ENCODE measurements at regions not wholly inside any gene's neighbourhood (a gene's known extent, or its start where the extent isn't known, plus 50 kb on each side); places are given as distances from the start of the nearest gene placed in this dataset.
"Not testable (repeated sequence)": the region's sequence is repeated elsewhere in the genome, so short reads cannot be mapped to it uniquely, and the experiment has no call there.

DNA sequence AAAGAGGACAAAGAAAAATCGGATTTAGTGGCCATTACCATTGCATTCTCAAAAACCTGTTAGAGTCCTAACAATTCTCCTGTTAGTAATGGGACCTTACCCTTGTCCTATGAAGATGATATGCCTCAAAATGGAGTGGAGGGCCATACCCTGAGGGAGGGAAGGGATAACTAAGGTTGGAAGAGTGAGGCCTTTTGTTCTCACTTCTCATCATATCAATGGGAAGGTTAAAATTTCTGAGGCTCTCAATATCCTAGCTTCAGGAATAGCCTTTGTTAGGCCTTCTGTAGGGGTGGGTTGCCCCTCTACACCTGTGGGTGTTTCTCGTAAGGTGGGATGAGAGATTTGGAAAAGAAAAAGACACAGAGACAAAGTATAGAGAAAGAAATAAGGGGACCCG is 109.4 kb upstream of the SGIP1 start:
- H3K27me3 ChIP-seq; DNase-seq; H3K27ac ChIP-seq; intact Hi-C loops (cut with DNase I); H3K4me3 ChIP-seq; H3K4me1 ChIP-seq; ATAC-seq; H3K9me3 ChIP-seq; H3K36me3 ChIP-seq: not testable (repeated sequence)

DNA sequence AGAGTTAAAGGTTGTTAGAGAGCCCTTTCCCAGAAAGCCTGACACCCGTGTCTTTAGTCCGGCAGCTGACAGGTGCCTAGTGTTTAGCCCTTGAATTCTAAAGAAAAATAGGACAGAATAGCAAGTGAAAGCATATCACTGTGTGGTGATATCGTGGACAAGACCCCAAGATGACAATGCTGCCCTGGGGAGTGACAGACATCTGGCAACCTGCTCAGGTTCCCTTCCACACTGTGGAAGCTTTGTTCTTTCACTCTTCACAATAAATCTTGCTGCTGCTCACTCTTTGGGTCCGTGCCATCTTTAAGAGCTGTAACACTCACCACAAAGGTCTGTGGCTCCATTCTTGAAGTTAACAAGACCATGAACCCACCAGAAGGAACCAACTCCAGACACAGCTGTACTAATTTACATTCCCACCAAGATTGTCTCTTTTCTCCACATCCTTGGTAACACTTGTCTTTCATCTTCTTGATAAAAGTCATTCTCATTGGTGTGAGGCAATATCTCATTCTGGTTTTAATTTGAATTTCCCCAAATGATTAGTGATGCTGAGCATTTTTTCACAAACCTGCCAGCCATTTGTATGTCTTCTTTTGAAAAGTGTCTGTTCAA is 107.6 kb upstream of the SGIP1 start:
- peaks cover 6% of the 10 kb centered on the region for H3K9me3 ChIP-seq
- H3K36me3 ChIP-seq = no peaks in the 10 kb centered on the region
- H3K27me3 ChIP-seq = no peaks in the 10 kb centered on the region
- no peaks in the 10 kb centered on the region for H3K4me1 ChIP-seq
- TF ChIP-seq, protein P1, sequence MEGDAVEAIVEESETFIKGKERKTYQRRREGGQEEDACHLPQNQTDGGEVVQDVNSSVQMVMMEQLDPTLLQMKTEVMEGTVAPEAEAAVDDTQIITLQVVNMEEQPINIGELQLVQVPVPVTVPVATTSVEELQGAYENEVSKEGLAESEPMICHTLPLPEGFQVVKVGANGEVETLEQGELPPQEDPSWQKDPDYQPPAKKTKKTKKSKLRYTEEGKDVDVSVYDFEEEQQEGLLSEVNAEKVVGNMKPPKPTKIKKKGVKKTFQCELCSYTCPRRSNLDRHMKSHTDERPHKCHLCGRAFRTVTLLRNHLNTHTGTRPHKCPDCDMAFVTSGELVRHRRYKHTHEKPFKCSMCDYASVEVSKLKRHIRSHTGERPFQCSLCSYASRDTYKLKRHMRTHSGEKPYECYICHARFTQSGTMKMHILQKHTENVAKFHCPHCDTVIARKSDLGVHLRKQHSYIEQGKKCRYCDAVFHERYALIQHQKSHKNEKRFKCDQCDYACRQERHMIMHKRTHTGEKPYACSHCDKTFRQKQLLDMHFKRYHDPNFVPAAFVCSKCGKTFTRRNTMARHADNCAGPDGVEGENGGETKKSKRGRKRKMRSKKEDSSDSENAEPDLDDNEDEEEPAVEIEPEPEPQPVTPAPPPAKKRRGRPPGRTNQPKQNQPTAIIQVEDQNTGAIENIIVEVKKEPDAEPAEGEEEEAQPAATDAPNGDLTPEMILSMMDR (IDR thresholded peaks at IDR 0.05) = no peak
- DNase-seq (no peak), ATAC-seq (no peak)
- intact Hi-C loops (cut with DNase I) = no loop called here
- no peak overlapping the region for H3K27ac ChIP-seq
- no peak overlapping the region for H3K4me3 ChIP-seq

DNA sequence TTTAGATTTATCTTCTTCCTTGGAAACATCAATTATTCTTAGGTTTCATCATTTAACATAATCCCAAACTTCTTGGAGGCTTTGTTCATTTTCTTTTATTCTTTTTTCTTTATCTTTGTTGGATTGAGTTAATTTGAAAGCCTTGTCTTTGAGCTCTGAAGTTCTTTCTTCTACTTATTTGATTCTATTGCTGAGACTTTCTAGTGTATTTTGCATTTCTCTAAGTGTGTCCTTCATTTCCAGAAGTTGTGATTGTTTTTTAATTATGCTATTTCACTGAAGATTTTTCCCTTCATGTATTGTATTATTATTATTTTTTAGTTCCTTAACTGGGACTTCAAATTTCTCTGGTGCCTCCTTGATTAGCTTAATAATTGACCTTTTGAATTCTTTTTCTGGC is 103.1 kb upstream of the SGIP1 start:
- H3K9me3 ChIP-seq, ATAC-seq, H3K4me3 ChIP-seq, H3K27me3 ChIP-seq, H3K4me1 ChIP-seq, H3K36me3 ChIP-seq, H3K27ac ChIP-seq, DNase-seq: not testable (repeated sequence)
- intact Hi-C loops (cut with DNase I) = loop anchor here (10.0 kb wide), 1 partner anchor 476 kb away; no protein-coding TSS in a partner anchor

- Histone ChIP-seq H3K27ac (no peak overlapping the region), H3K27me3 (no peaks in the 10 kb centered on the region), H3K36me3 (no peaks in the 10 kb centered on the region), H3K4me1 (no peaks in the 10 kb centered on the region), H3K4me3 (no peak overlapping the region), H3K9me3 (peaks cover 6% of the 10 kb centered on the region)
- intact Hi-C loops (cut with DNase I) = loop anchor here (10.0 kb wide), 1 partner anchor 477 kb away; no protein-coding TSS in a partner anchor
- TF ChIP-seq, protein P1 (IDR thresholded peaks at IDR 0.05) = no peak
- ATAC-seq (no peak), DNase-seq (no peak)
Observed at GRCh38 chr1:66431999-66432398, 102.0 kb upstream of the SGIP1 start.

DNA sequence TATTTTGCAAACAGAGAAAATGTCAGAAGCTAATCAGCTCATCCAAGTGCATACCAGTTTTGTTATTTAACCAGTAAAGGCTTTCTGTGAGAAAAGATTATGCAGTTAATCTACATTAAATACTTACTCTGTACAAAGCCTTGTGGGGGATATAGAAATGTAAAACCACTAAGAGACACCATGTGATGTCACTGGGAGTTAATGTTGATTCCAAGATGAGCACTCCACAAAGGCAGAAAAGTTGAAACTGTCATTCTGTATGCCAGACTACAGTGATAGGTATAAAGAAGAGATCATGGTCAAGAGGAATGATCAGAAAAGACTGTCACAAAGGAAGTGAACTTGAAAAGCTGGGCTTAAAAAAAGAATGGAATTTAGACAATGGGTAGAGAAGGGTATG is 100.3 kb upstream of the SGIP1 start:
- no peak overlapping the region for H3K27ac ChIP-seq
- DNase-seq (no peak), ATAC-seq (no peak)
- H3K4me3 ChIP-seq = no peak overlapping the region
- no peaks in the 10 kb centered on the region for H3K27me3 ChIP-seq
- no peaks in the 10 kb centered on the region for H3K4me1 ChIP-seq
- H3K36me3 ChIP-seq = no peaks in the 10 kb centered on the region
- intact Hi-C loops (cut with DNase I) = loop anchor here (10.0 kb wide), 1 partner anchor 479 kb away; no protein-coding TSS in a partner anchor
- H3K9me3 ChIP-seq = peaks cover 6% of the 10 kb centered on the region
- TF ChIP-seq, protein P1 (IDR thresholded peaks at IDR 0.05) = no peak

- Histone ChIP-seq H3K4me1 (no peaks in the 10 kb centered on the region), H3K9me3 (peaks cover 6% of the 10 kb centered on the region), H3K36me3 (no peaks in the 10 kb centered on the region), H3K4me3 (no peak overlapping the region), H3K27ac (no peak overlapping the region), H3K27me3 (no peaks in the 10 kb centered on the region)
- intact Hi-C loops (cut with DNase I) = loop anchor here (10.0 kb wide), 1 partner anchor 479 kb away; no protein-coding TSS in a partner anchor
- TF ChIP-seq, protein P1 (IDR thresholded peaks at IDR 0.05) = no peak
- DNase-seq (no peak), ATAC-seq (no peak)
Observed at GRCh38 chr1:66434096-66434495, 99.9 kb upstream of the SGIP1 start.

DNA sequence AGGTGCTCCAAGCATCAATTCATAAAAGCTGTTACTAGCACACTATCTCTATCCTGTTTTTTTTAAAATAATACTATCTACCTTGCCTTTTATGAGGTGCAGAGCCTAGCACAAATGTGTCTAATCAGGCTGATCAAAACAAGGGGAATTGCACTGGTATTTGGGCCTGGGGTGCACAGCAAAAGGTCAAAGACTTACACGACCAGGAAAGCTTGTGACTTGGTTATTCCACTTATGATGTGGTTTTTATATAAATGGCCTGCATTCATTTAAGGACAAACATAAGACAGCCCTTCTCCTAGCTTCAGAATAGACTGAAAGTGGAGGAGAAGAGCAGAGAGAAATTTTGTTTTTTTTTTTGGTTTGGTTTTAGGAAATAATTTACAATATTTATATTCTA is 98.4 kb upstream of the SGIP1 start:
- TF ChIP-seq, protein P1 (IDR thresholded peaks at IDR 0.05) = no peak
- H3K9me3 ChIP-seq = no peaks in the 10 kb centered on the region
- intact Hi-C loops (cut with DNase I) = loop anchor here (10.0 kb wide), 1 partner anchor 481 kb away; no protein-coding TSS in a partner anchor

More for the DNA sequence above, 98.4 kb upstream of the SGIP1 start:
- no peak overlapping the region for H3K4me3 ChIP-seq
- no peaks in the 10 kb centered on the region for H3K4me1 ChIP-seq
- no peak for DNase-seq
- H3K27me3 ChIP-seq = no peaks in the 10 kb centered on the region
- H3K27ac ChIP-seq = no peak overlapping the region
- ATAC-seq = no peak
- no peaks in the 10 kb centered on the region for H3K36me3 ChIP-seq

Measured in upper lobe of right lung (tissue), 1 donor.